ENCODE measurements at regions not wholly inside any gene's neighbourhood (a gene's known extent, or its start where the extent isn't known, plus 50 kb on each side); places are given as distances from the start of the nearest gene placed in this dataset.
A peak's percentile ranks its signal among the peaks of the same experiment; 100 is the strongest.

GRCh38 chr20:57831326-57831992 lies 121.6 kb upstream of the PMEPA1 start:
- Histone ChIP-seq H3K4me1 (no peaks in the 10 kb centered on the region), H3K9me3 (no peaks in the 10 kb centered on the region), H3K27ac (peak overlapping the region in 1 of 2 experiments; percentile 50; a peak in 2 of 6 replicates), H3K4me3 (no peak overlapping the region), H3K4me2 (no peak overlapping the region)
- TF ChIP-seq, protein P1, sequence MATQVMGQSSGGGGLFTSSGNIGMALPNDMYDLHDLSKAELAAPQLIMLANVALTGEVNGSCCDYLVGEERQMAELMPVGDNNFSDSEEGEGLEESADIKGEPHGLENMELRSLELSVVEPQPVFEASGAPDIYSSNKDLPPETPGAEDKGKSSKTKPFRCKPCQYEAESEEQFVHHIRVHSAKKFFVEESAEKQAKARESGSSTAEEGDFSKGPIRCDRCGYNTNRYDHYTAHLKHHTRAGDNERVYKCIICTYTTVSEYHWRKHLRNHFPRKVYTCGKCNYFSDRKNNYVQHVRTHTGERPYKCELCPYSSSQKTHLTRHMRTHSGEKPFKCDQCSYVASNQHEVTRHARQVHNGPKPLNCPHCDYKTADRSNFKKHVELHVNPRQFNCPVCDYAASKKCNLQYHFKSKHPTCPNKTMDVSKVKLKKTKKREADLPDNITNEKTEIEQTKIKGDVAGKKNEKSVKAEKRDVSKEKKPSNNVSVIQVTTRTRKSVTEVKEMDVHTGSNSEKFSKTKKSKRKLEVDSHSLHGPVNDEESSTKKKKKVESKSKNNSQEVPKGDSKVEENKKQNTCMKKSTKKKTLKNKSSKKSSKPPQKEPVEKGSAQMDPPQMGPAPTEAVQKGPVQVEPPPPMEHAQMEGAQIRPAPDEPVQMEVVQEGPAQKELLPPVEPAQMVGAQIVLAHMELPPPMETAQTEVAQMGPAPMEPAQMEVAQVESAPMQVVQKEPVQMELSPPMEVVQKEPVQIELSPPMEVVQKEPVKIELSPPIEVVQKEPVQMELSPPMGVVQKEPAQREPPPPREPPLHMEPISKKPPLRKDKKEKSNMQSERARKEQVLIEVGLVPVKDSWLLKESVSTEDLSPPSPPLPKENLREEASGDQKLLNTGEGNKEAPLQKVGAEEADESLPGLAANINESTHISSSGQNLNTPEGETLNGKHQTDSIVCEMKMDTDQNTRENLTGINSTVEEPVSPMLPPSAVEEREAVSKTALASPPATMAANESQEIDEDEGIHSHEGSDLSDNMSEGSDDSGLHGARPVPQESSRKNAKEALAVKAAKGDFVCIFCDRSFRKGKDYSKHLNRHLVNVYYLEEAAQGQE (IDR thresholded peaks at IDR 0.05) = no peak
- TF ChIP-seq RARB (CRISPR knock-in tag; IDR thresholded peaks at IDR 0.05) = no peak
- no peak for TF ChIP-seq MAFK (IDR thresholded peaks at IDR 0.05; ENCODE audit: partially characterized antibody)
- TF ChIP-seq FOSB (CRISPR knock-in tag; IDR thresholded peaks at IDR 0.05) = no peak
- TF ChIP-seq MAZ (IDR thresholded peaks at IDR 0.05; ENCODE audit: borderline replicate concordance, low read depth, low read length) = no peak
- no peak for TF ChIP-seq RFX5 (IDR thresholded peaks at IDR 0.05)
- TF ChIP-seq KDM5A (IDR thresholded peaks at IDR 0.05) = no peak
- TF ChIP-seq, protein P2, sequence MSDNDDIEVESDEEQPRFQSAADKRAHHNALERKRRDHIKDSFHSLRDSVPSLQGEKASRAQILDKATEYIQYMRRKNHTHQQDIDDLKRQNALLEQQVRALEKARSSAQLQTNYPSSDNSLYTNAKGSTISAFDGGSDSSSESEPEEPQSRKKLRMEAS (IDR thresholded peaks at IDR 0.05) = no peak
- TF ChIP-seq ZNF302 (CRISPR knock-in tag; IDR thresholded peaks at IDR 0.05) = no peak
- no peak for TF ChIP-seq SREBF2 (IDR thresholded peaks at IDR 0.05)
- TF ChIP-seq, protein P3, sequence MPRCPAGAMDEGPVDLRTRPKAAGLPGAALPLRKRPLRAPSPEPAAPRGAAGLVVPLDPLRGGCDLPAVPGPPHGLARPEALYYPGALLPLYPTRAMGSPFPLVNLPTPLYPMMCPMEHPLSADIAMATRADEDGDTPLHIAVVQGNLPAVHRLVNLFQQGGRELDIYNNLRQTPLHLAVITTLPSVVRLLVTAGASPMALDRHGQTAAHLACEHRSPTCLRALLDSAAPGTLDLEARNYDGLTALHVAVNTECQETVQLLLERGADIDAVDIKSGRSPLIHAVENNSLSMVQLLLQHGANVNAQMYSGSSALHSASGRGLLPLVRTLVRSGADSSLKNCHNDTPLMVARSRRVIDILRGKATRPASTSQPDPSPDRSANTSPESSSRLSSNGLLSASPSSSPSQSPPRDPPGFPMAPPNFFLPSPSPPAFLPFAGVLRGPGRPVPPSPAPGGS (IDR thresholded peaks at IDR 0.05) = no peak
- TF ChIP-seq KDM1A (IDR thresholded peaks at IDR 0.05; ENCODE audit: low read depth) = no peak
- no peak for TF ChIP-seq ZC3H11A (IDR thresholded peaks at IDR 0.05)
- ChIA-PET POLR2A (no interaction called here), CTCF (interaction anchor here (1.3 to 1.4 kb wide), 3 partner anchors 15 to 40 kb away, joined by 3 to 4 read pairs (median 4); no protein-coding TSS in a partner anchor)
- 73% methylated on average over 9 of the region's 9 CpGs for WGBS (ENCODE audit: missing lambda C conversion rate)
- FAIRE-seq = no peak
- ATAC-seq = no peak; a peak in 1 of 6 replicates
- no peak for DNase-seq (ENCODE audit: low read depth in 1 of 2, low spot score in 1 of 2)

GRCh38 chr20:57830515-57830895 lies 120.7 kb upstream of the PMEPA1 start:
- Histone ChIP-seq H3K4me3 (no peak overlapping the region), H3K4me2 (no peak overlapping the region), H3K9me3 (no peaks in the 10 kb centered on the region), H3K4me1 (no peaks in the 10 kb centered on the region), H3K27ac (peak overlapping the region in 1 of 2 experiments; percentile 50; a peak in 2 of 6 replicates)
- DNase-seq (ENCODE audit: low read depth in 1 of 2, low spot score in 1 of 2) = no peak
- WGBS (ENCODE audit: missing lambda C conversion rate) = 89% methylated on average over 12 of the region's 12 CpGs
- TF ChIP-seq TP53 (CRISPR knock-in tag; IDR thresholded peaks at IDR 0.05) (no peak), RNF2 (IDR thresholded peaks at IDR 0.05; ENCODE audit: borderline replicate concordance, low read depth) (no peak), NPAS2 (CRISPR knock-in tag; IDR thresholded peaks at IDR 0.05; ENCODE audit: borderline replicate concordance) (no peak), FOXS1 (CRISPR knock-in tag; IDR thresholded peaks at IDR 0.05) (no peak), RFX5 (IDR thresholded peaks at IDR 0.05) (no peak), POLR2A (IDR thresholded peaks at IDR 0.05; ENCODE audit: low read length) (no peak), NR3C1 (IDR thresholded peaks at IDR 0.05) (no peak), HOXB5 (CRISPR knock-in tag; IDR thresholded peaks at IDR 0.05) (no peak), CHD4 (IDR thresholded peaks at IDR 0.05; ENCODE audit: borderline replicate concordance) (no peak), EHF (CRISPR knock-in tag; IDR thresholded peaks at IDR 0.05) (no peak), HEYL (CRISPR knock-in tag; IDR thresholded peaks at IDR 0.05) (no peak), RAD21 (conservative IDR thresholded peaks at IDR 0.05 in 1 of 2, IDR thresholded peaks at IDR 0.05 in 1 of 2) (no peak), MYC (IDR thresholded peaks at IDR 0.05; ENCODE audit: borderline replicate concordance, low read length) (no peak)
- no peak for ATAC-seq
- ChIA-PET POLR2A (no interaction called here), CTCF (interaction anchor here (1.3 kb wide), 2 partner anchors 16 to 22 kb away, joined by 3 to 4 read pairs; no protein-coding TSS in a partner anchor)
- no peak for FAIRE-seq

All from A549 (cell line).